ENCODE measurements at regions not wholly inside any gene's neighbourhood (a gene's known extent, or its start where the extent isn't known, plus 50 kb on each side); places are given as distances from the start of the nearest gene placed in this dataset.

- no peak for TF ChIP-seq EZH2 (IDR thresholded peaks at IDR 0.05; ENCODE audit: insufficient read depth, low read length)
- TF ChIP-seq, protein P1, sequence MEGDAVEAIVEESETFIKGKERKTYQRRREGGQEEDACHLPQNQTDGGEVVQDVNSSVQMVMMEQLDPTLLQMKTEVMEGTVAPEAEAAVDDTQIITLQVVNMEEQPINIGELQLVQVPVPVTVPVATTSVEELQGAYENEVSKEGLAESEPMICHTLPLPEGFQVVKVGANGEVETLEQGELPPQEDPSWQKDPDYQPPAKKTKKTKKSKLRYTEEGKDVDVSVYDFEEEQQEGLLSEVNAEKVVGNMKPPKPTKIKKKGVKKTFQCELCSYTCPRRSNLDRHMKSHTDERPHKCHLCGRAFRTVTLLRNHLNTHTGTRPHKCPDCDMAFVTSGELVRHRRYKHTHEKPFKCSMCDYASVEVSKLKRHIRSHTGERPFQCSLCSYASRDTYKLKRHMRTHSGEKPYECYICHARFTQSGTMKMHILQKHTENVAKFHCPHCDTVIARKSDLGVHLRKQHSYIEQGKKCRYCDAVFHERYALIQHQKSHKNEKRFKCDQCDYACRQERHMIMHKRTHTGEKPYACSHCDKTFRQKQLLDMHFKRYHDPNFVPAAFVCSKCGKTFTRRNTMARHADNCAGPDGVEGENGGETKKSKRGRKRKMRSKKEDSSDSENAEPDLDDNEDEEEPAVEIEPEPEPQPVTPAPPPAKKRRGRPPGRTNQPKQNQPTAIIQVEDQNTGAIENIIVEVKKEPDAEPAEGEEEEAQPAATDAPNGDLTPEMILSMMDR (IDR thresholded peaks at IDR 0.05; ENCODE audit: insufficient read depth, low read depth, low read length), result no peak
These were observed 284.1 kb upstream of the MANEA start for GRCh38 chr6:95293257-95293656.

All from astrocyte (in vitro differentiated cells and primary cell).